HG02623 (cell line): ENCODE measurements at regions not wholly inside any gene's neighbourhood (a gene's known extent, or its start where the extent isn't known, plus 50 kb on each side); places are given as distances from the start of the nearest gene placed in this dataset.

Source experiments
- ATAC-seq: cut with Tn5 transposase; IDR thresholded peaks from one replicate; pipeline ENCODE4 v1.9.1; 2021; ENCODE audit warnings: moderate library complexity; ENCODE audit not compliant: unreplicated experiment

- ATAC-seq: no peak
Observed at GRCh38 chr6:155747491-155747890, 291.9 kb upstream of the NOX3 start.

GRCh38 chr6:155740781-155741399, 285.3 kb upstream of the NOX3 start:
- ATAC-seq: no peak

GRCh38 chr6:155738602-155739105, 283.0 kb upstream of the NOX3 start:
- ATAC-seq: no peak

GRCh38 chr6:155717374-155717773, 261.7 kb upstream of the NOX3 start:
- no peak for ATAC-seq

GRCh38 chr6:155710704-155711103, 255.1 kb upstream of the NOX3 start:
- ATAC-seq: no peak

- ATAC-seq: no peak
Observed at GRCh38 chr6:155709262-155709661, 253.6 kb upstream of the NOX3 start.

GRCh38 chr6:155708100-155708499, 252.5 kb upstream of the NOX3 start:
- ATAC-seq: no peak

GRCh38 chr6:155706806-155707205, 251.2 kb upstream of the NOX3 start:
- ATAC-seq: no peak

- no peak for ATAC-seq
Observed at GRCh38 chr6:155706341-155706740, 250.7 kb upstream of the NOX3 start.

GRCh38 chr6:155701342-155701741, 245.7 kb upstream of the NOX3 start:
- no peak for ATAC-seq

GRCh38 chr6:155695495-155695894, 239.9 kb upstream of the NOX3 start:
- no peak for ATAC-seq

- no peak for ATAC-seq
Observed at GRCh38 chr6:155694419-155694790, 238.8 kb upstream of the NOX3 start.

GRCh38 chr6:155693573-155694418, 238.2 kb upstream of the NOX3 start:
- no peak for ATAC-seq

GRCh38 chr6:155690820-155691219, 235.2 kb upstream of the NOX3 start:
- ATAC-seq: no peak

GRCh38 chr6:155687645-155688044, 232.0 kb upstream of the NOX3 start:
- ATAC-seq: no peak

- no peak for ATAC-seq
Observed at GRCh38 chr6:155684416-155685196, 229.0 kb upstream of the NOX3 start.

- no peak for ATAC-seq
Observed at GRCh38 chr6:155678361-155678760, 222.7 kb upstream of the NOX3 start.

- no peak for ATAC-seq
Observed at GRCh38 chr6:155676346-155676745, 220.7 kb upstream of the NOX3 start.

GRCh38 chr6:155670655-155671054, 215.0 kb upstream of the NOX3 start:
- ATAC-seq: no peak

GRCh38 chr6:155660251-155660977, 204.8 kb upstream of the NOX3 start:
- ATAC-seq: no peak

- no peak for ATAC-seq
Observed at GRCh38 chr6:155656024-155656423, 200.4 kb upstream of the NOX3 start.
